HL-60 (cell line): ENCODE measurements at regions not wholly inside any gene's neighbourhood (a gene's known extent, or its start where the extent isn't known, plus 50 kb on each side); places are given as distances from the start of the nearest gene placed in this dataset.

ENCODE experiments used
- DNase-seq, 2 experiments: peaks; one replicate each; pipeline ENCODE4 v3.0.0-alpha.2; 2010 to 2020; ENCODE audit warnings: low read depth in 1 of 2, low spot score in 1 of 2
- H3K27ac ChIP-seq: fragments of 250-450 bp; sonication (Bioruptor Pico); replicated peaks from 2 replicates; pipeline ENCODE4 v1.5.1; 2020; ENCODE audit warnings: mild to moderate bottlenecking, moderate library complexity
- H3K27me3 ChIP-seq: fragments of 250-450 bp; sonication (Bioruptor Pico); 2 replicates; pipeline ENCODE4 v1.5.1; 2021; ENCODE audit warnings: mild to moderate bottlenecking, moderate library complexity; ENCODE audit not compliant: insufficient read depth, poor library complexity, severe bottlenecking
- H3K4me3 ChIP-seq: replicated peaks from 2 replicates; pipeline ENCODE4 v1.5.1; 2011; ENCODE audit warnings: mild to moderate bottlenecking, control low read depth, low read length; ENCODE audit not compliant: insufficient read depth
- GABPA ChIP-seq: IDR thresholded peaks from 2 replicates; pipeline ENCODE4 v1.6.1; 2012; ENCODE audit warnings: low read depth
- POLR2AphosphoS5 ChIP-seq: IDR thresholded peaks from 2 replicates; pipeline ENCODE4 v1.6.1; 2012; ENCODE audit warnings: low read depth
- REST ChIP-seq: IDR thresholded peaks from 2 replicates; pipeline ENCODE4 v1.6.1; 2012; ENCODE audit warnings: low read depth; ENCODE audit not compliant: insufficient replicate concordance
- SPI1 ChIP-seq: IDR thresholded peaks from 2 replicates; pipeline ENCODE4 v1.6.1; 2012; ENCODE audit warnings: low read depth, mild to moderate bottlenecking, borderline replicate concordance
- TF ChIP-seq, protein P1 (sequence below): IDR thresholded peaks from one replicate; pipeline ENCODE4 v1.5.1; 2011; ENCODE audit warnings: low read length, control low read depth, inconsistent platforms; ENCODE audit not compliant: insufficient read depth

DNA sequence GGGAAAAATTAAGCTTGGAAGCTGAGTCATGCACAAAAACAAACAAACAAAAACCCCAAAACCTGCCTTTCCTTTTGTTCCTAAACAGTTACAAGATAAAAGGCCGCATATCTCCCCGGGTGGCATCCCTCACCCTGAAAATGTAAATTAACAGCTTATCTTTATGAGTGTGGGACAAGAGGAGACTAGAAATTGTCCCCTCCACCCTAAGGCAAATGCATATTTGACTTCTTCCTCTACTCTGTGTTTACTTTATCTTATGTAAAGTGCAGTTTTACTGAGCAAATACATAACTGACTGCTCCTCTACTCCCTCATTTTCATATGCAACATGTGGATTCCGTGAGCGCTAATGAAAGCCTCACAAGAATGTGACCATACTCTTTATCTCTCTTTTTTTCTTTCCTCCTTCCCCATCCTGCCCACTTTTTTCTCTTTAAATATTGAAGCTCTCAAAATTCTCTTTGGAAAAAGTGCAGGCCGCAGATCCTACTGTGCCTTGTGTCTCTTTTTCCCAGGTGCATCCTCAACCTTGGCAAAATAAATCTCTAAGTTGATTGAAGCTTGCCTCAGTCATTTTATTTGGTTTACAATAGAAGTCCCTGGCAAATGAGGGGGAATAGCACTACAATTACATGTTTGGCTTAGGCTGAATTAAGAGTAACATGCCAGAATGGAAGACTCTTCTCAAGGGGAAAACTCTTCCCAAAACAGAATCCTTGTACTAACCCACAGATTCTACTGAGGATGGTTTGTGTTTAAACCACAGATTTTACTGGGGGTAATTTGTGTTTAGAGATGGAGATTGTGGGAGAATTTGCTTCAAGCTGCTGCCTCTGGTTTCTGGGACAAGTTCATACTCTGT, 72.7 kb upstream of the WDR72 start:
- no peak for TF ChIP-seq REST
- TF ChIP-seq SPI1, result no peak
- H3K27me3 ChIP-seq, result no peaks in the 10 kb centered on the region
- no peak for DNase-seq
- no peak overlapping the region for H3K27ac ChIP-seq
- H3K4me3 ChIP-seq, result no peak overlapping the region

DNA sequence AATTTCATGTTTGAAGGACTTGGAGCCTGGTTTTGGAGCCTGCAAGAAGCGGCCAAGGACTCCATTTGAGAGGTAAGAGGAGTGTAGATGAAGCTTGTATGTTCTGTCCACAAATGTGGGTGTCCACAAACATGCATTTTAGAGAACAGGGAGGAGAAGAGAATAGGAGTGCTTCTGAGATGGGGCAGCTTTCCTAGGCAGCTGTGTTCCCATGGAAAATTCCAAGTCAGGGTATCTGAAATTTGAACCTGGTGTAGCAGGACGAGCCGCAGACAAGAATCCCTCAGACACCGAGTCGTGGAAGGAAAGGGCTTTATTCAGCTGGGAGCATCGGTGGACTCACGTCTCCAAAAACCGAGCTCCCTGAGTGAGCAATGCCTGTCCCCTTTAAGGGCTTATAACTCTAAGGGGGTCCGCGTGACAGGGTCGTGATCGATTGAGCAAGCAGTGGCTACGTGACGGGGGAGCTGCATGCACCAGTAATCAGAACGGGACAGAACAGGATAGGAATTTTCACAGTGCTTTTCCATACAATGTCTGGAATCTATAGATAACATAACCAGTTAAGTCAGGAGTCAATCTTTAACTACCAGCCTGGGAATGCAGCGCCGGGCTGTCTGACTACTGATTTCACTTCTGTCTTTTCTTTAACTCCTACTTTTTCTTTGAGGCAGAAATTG, 71.4 kb upstream of the WDR72 start:
- TF ChIP-seq, protein P1, sequence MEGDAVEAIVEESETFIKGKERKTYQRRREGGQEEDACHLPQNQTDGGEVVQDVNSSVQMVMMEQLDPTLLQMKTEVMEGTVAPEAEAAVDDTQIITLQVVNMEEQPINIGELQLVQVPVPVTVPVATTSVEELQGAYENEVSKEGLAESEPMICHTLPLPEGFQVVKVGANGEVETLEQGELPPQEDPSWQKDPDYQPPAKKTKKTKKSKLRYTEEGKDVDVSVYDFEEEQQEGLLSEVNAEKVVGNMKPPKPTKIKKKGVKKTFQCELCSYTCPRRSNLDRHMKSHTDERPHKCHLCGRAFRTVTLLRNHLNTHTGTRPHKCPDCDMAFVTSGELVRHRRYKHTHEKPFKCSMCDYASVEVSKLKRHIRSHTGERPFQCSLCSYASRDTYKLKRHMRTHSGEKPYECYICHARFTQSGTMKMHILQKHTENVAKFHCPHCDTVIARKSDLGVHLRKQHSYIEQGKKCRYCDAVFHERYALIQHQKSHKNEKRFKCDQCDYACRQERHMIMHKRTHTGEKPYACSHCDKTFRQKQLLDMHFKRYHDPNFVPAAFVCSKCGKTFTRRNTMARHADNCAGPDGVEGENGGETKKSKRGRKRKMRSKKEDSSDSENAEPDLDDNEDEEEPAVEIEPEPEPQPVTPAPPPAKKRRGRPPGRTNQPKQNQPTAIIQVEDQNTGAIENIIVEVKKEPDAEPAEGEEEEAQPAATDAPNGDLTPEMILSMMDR, result no peak
- TF ChIP-seq POLR2AphosphoS5 (no peak), GABPA (no peak), SPI1 (no peak), REST (no peak)
- no peak overlapping the region for H3K27ac ChIP-seq
- no peaks in the 10 kb centered on the region for H3K27me3 ChIP-seq
- no peak overlapping the region for H3K4me3 ChIP-seq
- DNase-seq, result no peak

- Histone ChIP-seq H3K27ac (no peak overlapping the region), H3K27me3 (no peaks in the 10 kb centered on the region), H3K4me3 (no peak overlapping the region)
- no peak for DNase-seq
- TF ChIP-seq GABPA, result no peak
- TF ChIP-seq, protein P1, result no peak
- no peak for TF ChIP-seq POLR2AphosphoS5
- TF ChIP-seq SPI1, result no peak
- no peak for TF ChIP-seq REST
Observed at GRCh38 chr15:53829923-53830459, 70.5 kb upstream of the WDR72 start.
